HG03045 (cell line): ENCODE measurements at regions not wholly inside any gene's neighbourhood (a gene's known extent, or its start where the extent isn't known, plus 50 kb on each side); places are given as distances from the start of the nearest gene placed in this dataset.

ENCODE experiments used
- ATAC-seq: cut with Tn5 transposase; IDR thresholded peaks from one replicate; pipeline ENCODE4 v1.9.1; 2021; ENCODE audit warnings: mild to moderate bottlenecking, moderate library complexity; ENCODE audit not compliant: unreplicated experiment

DNA sequence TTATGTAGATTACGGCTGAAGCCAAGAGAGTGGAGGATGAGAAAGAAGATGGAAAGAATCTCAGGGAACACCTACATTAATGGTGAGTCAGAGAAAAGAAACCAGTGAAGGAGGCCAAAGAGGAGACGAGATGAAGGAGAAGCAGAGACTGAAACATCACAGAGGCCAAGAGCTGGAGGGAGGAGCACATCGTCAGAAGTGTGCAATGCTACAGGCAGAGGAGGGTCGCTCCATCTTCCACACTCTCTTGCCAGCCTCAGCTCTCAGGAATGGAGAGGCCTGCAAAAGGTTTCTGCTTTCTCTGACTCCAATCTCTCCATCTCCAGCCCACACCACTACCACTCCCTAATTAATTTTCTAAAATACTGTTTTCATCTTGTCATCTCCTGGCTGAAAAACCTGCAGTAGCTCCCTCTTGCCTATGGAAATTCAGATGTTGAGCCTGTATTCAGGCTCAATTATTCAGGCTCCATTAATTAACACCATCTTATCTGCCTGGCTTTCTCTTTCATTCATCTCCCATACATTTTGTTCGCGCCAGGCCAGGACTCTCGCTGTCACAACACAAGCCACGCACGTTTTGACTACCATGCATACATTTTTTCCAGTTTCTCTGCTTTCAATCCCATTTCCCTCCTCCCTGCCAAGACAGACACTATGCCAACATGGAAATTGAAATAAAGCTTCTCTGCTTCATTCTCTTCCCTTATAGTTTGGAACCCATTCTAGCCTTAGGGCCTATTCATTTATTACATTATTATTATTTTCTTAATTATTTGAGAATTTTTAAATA, 165.8 kb downstream of the INHBA start:
- no peak for ATAC-seq

DNA sequence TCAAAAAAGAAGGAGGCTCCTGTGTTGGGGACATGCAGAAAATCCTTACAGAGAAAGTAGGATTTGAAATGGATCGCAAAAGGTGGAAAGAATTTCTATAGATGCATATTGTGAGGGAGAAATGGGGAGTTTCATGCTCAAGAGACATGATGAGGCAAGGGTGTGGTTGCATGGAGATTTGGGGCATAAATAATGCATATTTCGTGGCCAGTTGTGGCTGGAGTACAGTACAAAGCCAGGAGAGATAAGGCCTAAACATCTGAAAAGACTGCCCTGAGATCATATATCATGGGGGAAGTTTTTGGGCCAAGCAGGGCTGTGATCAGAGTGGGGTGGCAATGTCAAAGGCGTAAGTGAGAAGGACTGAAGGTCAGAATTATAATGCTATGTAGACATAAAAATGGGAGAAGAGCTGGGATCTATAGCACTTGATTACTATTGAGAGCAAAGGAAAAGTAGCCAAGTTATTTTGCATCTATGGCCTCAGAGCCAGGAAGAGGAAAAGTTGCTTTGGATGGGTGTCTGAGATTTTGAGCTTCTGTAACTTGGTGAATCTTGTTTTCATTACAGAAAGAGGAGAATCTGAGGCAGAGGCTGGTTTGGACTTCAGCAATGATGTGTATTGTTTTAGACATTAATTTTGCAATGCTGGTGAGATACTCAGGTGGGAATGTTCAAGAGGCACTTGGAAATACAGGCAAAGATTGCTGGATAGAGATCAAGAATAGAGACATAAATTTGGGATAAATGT, 166.6 kb downstream of the INHBA start:
- no peak for ATAC-seq

DNA sequence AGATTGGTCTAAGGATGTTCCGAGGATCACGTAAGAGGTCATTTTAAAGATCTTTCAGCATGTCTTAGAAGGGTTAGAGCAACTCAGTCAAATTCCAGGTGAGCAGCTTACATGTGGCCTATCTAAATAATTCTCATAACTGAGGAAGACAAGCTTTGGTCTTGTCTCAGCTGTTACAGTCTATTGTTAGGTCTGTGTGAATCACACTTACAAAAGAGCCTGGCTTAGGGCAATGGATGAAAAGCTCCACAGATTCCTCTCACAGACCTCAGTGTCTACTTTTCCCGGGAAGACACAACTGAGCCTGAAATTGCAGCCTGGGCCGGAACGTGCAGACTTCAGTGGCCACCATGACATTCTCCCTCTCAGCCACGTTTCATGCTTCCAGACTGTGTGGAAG, 173.1 kb downstream of the INHBA start:
- no peak for ATAC-seq

DNA sequence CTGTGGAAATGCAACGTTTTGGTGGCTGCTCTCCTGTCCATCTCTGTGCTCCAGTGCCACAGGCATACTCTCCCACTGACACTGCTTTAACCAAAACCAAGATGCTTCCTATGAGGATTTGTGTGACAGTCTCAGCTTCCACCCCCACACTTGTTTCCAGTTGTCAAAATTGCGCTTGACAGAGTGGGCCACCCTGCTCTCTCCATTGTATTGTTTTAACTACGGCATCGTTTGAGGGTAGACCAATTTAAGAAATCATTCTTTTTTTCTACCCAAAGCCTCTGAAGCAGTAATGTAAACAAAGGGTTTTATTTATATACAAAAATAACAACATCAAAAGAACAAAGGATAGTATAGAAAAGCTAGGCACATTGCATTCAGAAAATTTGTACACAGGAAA, 178.0 kb downstream of the INHBA start:
- no peak for ATAC-seq

DNA sequence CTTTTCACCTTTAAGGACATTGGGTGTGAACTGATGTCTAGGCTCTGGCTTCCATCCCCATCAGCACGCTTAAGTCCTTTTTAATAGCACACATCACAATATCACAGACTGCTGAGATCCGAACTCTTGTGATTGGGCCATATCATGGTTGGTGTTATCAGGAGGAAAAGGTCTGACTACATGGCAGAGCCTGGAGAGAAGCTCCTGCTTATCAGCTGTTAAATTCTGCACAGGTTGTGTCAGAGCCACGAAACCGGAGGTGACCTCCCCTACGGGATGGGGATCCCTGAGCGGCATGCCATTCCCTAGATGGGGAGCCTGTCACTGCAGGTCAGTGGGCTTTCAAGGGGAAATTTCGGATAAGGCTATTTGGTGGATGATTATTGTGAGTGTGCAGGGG, 182.4 kb downstream of the INHBA start:
- ATAC-seq, result no peak

DNA sequence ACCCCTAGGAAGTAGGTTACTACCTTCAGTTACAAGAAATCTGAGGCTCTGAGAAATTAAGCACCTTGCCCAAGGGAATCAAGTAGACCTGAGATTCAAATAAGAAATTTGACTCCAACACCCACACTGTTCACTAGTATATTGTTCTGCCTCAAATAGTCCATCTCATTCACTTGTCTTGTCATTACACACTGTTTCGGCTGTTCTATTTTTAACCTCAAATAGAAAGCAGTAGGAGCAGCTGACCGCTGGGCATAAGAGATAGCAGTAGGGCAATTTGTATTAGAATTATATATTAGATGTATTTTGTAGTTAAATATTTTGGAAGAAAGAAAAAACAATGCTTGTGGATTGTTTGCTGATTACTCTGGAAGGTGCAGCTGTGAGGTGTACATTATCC, 185.1 kb downstream of the INHBA start:
- ATAC-seq, result no peak

DNA sequence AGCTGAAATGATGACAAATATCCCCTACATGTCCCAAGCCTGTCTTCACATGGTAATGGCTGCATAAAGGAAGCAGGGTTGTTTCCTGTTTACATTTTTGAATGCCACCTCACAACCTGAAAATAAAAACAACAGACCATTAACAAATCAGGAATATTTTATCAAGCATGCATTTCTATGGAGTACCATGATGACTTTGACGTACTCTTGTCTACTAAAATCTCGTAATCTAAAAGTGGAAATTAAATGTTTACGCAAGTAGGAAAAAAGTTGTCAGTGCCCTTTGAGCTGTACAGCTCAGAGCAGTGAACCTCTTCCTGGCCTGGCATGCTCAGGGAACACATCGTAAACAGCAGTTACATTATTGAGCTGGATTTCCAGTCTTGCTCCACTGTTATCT, 194.1 kb downstream of the INHBA start:
- ATAC-seq, result no peak

DNA sequence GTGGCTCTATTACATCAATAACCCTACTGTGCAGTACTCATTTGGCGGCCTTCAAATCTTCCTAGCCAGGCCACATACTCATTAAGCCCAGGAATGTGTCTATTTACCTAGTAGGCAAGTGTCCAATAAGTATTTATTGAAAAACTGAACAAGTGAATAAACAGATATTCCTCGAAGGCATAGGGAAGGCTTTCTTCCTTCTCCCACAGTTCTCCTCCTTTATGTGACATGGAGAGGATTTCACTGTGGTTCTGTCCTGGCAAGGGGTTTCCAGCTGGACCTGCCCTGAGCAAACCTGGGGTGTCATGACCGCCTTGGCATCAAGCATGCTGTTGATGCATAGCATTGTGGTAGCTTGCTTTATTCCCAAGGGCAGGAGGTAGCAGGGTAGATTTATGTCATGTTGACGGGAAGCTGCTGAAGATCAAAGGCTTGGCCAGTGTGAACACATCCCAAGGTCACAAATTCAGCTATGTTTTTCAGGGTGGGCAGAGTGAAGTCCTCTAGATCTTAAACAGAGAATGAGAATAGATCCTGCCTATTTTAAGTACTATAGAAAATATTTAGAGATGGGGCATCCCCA, 195.1 kb downstream of the INHBA start:
- ATAC-seq, result no peak

DNA sequence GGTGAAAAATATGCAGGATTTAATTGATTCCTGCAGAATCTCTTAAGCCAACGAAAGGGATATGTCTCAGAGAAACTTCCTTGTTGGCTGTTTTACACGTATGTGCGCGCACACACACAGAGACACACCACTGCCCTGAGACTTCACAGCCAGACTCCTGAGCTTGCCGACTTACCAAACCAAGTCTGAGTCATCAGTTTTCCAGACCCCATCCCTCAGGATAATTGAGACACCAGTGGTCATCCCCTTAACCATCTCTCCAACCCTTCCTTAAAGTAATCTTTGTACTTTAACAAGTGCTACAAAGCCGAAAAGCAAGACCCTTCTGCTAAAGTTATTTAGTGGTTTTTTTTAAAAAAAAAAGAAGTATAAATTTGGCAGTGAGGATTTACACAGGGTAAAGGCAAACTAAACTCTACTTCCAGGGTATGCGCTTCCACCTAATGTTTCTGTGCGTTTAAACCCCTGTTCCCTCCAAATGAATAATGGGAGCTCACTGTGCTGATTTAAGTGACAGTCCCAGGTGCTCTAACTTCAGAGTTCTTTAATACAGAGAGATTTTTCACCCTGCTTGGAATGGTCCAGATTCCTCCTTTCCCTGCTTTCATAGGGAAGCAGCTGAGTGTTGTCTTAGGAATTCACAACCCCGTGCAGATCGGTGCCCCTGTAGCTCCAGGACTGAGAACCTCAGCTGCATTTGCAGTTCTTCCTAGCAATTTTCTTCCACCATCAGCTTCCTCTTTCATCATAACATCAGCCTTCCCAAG, 198.5 kb downstream of the INHBA start:
- no peak for ATAC-seq

DNA sequence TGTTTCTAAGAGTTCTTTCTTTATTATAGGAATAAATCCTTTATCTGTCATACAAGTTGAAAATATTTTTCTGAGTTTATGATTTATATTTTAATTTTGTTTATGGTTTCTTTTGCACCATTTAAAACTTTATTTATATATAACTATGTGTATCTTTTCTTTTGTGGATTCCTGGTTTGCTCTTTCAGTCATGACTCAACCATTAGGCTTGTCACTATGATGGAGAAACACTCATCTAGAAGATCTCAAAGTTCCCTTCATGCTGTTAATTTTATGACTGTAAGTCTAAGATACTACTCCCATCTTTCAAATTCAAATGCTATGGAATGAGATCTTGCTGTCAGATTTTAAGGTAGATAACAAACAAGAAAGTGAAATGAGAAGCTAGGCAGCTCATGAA, 199.5 kb downstream of the INHBA start:
- ATAC-seq, result no peak

DNA sequence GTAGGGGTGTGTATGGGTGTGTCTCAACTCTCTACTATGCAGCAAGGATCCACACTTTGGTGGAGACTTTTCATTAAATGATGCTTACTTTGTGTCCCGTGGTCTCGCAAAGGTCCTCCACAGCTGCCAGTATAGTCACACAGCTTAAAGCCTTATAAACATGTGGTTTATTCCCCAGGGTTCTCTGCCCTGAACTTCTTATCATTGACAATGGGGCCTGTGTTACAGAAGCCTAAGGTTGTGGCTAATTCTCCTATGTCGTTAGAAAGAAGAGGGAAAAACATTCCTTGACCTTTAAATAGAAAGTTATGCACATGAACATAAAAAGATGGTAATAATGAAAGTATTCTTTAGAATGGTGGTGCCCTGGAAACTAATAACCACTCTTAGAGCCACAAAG, 201.4 kb downstream of the INHBA start:
- ATAC-seq, result no peak

DNA sequence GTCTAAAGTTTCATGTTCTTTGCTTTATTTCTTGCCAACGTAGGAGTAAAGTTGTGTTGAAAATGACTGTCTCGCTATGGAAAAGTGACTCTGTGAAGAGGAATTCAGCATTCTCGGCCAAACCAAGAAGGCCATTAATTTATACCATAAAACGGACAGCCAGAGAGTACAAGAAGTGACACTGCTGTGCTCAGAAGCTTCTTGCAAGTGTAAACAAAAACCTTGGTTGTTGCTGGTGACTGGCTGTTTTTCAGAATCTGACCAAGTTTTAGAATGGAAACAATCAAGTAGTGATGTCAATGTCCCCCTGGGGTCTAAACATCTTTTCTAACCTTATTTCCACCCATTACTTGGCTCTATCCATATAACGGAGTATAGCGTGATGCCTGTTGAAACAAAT, 201.9 kb downstream of the INHBA start:
- no peak for ATAC-seq

DNA sequence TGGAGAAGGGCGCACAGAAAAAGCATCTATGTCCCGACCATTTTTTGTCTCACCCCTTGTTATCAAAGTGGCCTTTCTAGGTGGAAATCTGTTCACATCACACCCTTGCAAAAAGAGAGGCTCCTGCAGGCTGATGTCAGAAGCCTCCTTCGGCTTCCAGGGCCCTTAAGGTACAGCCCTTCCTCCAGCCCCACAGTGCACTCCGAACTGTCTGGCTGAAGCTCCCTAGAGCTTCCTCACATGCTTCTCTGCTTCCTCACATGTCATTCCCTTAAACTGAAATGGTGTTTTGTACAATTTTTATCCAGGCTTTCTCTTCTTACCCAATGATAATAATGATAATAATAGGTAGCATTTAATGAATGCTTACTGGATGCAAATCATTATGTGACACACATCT, 210.3 kb downstream of the INHBA start:
- no peak for ATAC-seq

DNA sequence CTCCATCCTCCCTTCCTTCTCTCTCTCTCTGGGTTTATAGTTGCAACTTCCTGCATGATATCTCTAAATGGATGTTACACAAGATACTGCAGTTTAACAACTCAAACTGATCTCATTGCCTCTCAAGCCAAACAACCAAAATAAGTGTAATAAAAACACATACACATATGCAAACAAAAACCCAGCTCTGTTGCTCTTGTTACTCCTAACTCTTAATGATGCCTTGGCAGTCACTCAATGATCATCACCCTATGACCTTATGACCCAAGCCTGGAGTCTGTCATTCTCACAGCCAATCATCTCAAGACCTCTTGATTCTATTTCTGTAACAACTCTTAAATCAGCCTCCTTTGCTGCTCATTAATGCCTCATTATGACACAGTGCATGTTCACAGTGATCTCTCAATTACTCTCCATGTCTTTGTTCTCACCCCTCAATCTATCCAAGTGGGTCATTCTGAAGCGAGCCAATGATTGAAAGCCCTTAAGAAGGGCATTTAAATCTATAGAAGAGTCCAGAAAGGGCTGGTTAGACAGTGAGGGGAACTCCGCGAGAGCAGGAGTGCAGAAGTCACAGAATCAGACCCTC, 210.9 kb downstream of the INHBA start:
- no peak for ATAC-seq

DNA sequence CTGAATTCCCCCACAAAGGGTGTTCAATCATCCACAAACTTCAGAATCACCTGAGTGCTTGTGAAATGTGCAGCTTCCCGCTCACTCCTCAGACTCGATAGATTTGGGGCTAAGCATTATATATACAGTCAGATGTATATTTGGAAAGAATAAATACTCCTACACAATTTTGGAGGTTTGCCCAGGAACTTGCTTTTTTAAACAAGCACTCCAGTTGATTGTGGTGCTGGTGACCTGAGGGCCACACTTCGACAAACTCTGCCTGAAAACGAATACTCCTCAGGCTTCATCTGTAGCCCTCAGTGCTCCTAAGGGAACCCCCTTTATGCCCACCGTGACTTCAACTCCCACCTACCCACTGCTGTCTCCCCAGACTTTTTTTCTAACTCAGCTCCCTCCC, 211.6 kb downstream of the INHBA start:
- no peak for ATAC-seq

DNA sequence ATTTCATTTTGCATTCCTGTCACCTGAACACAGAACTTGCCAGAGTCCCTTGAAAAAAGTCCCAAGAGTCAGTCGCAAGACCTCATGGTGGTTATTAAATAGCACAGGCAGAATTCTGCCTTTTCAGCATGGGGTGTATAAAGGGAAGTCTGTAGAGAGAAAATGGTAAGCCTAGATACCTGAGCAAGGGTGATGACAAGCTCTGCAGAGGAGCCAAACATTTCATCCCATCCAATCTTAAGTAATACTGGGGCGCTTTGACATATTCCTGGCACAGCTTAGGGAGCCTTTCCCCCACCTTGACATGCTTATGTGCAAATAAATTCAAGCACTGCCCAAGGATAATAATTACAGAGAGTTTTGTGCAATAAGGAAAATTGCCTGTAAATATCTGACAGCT, 213.0 kb downstream of the INHBA start:
- no peak for ATAC-seq

DNA sequence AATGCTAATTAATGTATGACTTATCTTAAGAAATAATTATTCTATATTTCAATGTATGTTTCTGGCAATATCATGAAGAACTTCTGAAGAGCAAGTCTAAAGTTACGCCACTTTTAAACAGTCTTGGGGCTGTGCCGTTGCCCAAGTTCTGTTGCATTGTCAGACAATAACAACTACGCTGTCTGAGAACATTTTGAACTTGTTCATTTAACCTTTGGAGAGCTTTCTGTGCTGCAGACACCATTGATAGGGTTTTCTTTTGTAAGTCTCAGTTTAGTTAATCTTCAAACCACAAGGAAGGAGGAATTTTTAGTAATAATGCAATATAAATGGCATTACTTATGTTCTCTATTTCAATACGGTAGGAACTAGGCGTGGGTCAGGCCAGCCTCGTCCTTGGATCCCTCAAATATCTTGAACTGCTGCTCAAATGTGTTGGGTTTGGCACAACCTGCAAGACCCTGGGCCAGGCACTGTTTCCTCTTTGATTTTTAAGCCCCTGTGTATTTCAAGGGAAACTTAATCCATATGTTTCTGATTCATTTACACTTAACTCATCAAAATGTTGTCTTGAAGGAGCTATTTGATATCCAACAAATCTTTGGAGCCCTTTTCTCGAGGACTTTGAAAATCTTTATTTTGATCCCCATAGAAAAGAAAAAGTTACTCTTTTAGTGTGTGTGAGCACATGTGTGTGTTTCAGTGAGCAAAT, 215.5 kb downstream of the INHBA start:
- no peak for ATAC-seq

DNA sequence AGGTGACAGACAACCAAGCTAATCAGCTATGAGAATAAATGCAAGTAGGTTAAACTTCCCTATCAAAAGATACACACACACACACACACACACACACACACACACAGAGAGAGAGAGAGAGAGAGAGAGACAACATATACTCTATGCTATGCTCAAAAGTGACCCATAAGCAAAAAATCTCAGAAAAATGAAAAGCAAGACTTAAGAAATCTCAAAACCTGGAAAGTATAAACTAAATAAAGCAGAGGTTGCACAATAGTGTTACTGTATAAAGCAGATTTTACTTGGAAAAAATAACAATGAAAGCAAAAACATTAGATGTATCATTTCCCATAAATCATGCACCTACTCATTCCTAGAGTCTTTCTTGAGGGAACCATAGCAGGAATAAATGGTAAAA, 221.5 kb downstream of the INHBA start:
- ATAC-seq, result no peak

DNA sequence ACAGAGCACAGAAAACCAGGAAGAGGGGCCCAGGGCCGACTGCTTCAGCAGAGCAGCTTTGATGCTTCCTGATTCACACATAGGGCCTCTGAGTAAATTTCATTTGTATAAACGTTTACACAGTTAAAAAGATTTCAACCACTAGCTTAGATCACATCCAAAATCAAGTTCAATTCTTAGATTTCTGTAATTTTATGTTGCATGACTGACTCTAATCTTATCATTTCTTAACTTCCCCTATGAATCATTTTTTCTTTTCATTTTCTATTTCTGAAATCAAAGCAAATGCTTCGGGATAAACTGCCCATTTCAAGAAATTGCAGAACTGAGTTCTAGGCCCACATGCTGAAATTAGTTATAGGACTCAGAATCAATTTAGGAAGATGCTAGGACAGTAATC, 224.7 kb downstream of the INHBA start:
- no peak for ATAC-seq

DNA sequence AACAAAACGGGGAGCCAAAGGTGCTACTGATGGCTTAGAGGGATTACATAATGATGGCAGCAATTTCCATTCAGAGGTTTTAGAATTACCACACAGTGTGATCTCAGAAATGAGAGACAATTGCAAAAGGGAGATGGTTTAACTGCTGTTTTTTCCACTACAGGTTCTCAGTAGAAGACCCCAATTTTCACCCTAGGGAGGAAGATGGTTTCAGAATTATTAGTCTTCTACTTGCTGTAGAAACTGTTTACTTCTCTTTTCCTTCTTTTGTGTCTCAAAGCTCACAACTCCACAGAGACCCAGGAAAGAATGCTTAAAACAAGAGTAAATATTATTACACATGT, 226.5 kb downstream of the INHBA start:
- ATAC-seq, result no peak
